ENCODE measurements at regions not wholly inside any gene's neighbourhood (a gene's known extent, or its start where the extent isn't known, plus 50 kb on each side); places are given as distances from the start of the nearest gene placed in this dataset.

DNA sequence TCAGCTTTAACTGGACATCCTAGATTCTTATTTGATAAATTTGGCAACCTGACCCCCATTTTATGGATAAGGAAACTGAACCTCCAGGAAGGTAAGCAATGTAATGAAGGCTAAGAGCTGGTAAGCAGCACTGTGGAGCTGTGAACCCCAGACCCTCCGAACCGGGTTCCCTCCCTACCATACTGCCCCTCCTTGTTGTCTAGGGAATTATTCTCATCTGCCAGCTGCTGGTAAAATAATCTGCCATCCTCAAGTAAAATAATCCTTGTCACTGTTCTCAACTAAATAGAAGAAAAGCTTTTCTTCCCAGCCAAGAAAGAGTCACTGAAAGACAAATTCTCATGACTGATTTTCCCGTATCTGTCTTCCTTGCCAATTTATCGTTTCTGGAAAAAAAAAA lies 55.8 kb upstream of the PRDX6 start:
- TF ChIP-seq, protein P1, sequence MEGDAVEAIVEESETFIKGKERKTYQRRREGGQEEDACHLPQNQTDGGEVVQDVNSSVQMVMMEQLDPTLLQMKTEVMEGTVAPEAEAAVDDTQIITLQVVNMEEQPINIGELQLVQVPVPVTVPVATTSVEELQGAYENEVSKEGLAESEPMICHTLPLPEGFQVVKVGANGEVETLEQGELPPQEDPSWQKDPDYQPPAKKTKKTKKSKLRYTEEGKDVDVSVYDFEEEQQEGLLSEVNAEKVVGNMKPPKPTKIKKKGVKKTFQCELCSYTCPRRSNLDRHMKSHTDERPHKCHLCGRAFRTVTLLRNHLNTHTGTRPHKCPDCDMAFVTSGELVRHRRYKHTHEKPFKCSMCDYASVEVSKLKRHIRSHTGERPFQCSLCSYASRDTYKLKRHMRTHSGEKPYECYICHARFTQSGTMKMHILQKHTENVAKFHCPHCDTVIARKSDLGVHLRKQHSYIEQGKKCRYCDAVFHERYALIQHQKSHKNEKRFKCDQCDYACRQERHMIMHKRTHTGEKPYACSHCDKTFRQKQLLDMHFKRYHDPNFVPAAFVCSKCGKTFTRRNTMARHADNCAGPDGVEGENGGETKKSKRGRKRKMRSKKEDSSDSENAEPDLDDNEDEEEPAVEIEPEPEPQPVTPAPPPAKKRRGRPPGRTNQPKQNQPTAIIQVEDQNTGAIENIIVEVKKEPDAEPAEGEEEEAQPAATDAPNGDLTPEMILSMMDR (IDR thresholded peaks at IDR 0.05; ENCODE audit: low read depth, low read length), result no peak
- DNase-seq (ENCODE audit: extremely low read depth, low read depth), result no peak

DNA sequence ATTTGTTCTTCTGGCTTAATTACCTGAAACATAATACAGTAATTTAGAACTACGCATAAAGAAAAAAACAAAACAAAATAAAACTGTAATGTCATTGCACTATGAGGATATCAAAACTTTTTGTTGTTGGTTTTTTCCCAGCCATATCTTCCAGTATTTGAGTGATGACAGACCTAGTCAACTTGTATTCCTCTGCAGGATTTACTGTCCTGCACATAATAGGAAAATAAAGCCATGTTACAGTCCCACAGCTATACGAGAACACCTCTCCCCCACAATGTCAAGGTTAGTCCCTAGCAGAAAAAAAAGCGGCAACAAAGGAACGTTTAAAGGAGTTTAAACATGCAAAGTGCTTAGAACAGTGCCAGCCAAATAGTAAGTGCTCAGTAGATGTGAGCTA lies 55.3 kb upstream of the PRDX6 start:
- TF ChIP-seq, protein P1 (IDR thresholded peaks at IDR 0.05; ENCODE audit: low read depth, low read length), result no peak

DNA sequence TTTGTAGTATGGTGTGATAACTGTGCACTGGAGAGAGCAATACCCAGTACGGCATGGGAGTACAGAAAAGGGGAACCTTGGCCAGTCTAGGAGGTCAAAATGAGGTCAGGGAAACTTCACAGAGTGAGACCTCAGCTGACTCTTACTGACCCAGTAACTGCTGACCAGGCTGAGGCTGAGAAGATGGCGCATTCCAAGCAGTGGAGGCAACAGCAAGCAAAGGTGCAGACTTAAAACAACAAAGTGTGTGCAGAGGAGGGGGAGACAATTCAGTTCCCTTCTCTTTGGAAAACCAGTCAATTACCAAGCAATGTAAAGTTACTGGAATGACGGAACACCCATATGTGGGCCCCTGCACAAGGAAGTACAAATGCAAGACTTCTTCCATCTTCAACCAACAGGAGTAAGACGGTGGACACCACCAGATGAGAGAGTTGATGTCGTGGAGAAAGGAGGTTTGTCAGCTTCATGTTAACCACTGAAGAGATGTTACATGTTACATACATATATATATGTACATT lies 54.6 kb upstream of the PRDX6 start:
- no peak for DNase-seq (ENCODE audit: extremely low read depth, low read depth)
- TF ChIP-seq, protein P1 (IDR thresholded peaks at IDR 0.05; ENCODE audit: low read depth, low read length), result no peak

More for the DNA sequence above, 55.3 kb upstream of the PRDX6 start:
- no peak for DNase-seq (ENCODE audit: extremely low read depth, low read depth)

DNA sequence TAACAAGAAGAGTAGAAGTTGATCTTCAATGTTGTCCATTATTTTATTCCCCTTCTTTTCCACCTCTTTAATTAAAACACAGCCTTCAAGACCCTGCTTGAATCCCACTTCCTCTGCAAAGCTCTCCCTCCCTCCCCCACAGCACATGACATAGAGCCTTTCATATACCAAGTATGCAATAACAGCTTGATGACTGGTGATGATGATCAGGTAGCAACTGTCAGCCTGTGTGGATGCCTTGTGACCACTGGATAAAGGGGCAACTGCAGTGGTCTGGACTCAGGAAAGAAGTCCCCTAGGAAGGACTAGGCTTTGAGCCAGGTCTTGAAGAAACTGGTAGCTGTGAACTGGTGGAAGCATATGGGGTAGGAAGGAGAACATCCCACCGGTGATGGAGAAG lies 53.8 kb upstream of the PRDX6 start:
- no peak for DNase-seq (ENCODE audit: extremely low read depth, low read depth)
- TF ChIP-seq, protein P1 (IDR thresholded peaks at IDR 0.05; ENCODE audit: low read depth, low read length), result no peak

DNA sequence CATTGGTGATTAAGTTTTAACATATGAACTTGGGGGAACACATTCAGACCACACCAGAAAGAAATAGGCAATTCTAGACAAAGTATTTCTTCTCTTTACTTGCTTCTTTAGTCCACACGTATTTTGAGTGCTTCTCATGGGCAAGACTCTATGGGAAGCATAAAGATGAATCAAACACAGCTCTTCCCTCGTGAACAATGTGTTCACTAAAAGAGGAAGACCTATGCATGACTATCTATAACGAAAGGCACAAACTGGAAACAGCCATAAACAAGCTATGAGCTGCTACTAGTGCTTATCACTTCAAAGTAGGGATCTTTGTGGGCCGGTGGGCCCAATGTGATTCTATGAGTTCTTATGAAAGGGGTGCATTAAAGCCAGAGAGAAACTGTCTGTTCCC lies 53.0 kb upstream of the PRDX6 start:
- TF ChIP-seq, protein P1 (IDR thresholded peaks at IDR 0.05; ENCODE audit: low read depth, low read length), result no peak

DNA sequence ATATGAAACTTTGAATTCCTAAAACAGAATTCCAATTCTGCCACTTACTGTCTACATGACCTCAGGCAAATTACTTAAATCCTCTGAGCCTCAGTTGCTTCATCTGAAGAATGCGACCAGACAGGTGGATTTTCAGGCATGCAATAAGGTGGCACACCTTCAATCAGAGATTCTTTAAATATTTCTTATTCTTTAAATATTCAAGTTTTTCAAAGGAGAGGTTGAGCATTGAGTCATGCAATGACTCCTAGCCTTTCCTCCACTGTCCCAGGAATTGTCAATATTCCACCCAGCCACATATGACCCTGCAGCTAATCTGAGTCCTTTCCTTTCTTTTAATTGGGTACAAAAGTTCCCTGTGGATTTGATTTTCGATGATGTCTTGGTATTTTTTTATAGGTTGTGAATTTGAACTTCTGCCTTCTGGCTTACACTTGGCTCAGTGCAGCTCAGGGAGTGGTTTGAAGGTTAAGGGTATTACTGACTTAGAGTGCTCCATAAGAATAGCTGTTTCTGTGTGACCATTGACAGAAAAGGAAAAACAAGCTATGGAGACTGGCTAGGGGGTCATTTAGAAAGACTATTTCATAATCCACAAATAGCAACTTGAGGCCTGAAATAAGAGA lies 52.2 kb upstream of the PRDX6 start:
- TF ChIP-seq, protein P1 (IDR thresholded peaks at IDR 0.05; ENCODE audit: low read depth, low read length), result no peak
- no peak for DNase-seq (ENCODE audit: extremely low read depth, low read depth)

More for the DNA sequence above, 53.0 kb upstream of the PRDX6 start:
- DNase-seq (ENCODE audit: extremely low read depth, low read depth), result no peak

GRCh38 chr1:173426057-173426456 lies 51.1 kb upstream of the PRDX6 start:
- no peak for DNase-seq (ENCODE audit: extremely low read depth, low read depth)
- TF ChIP-seq, protein P1 (IDR thresholded peaks at IDR 0.05; ENCODE audit: low read depth, low read length), result no peak
